AG09319 (cell line): ENCODE measurements at regions not wholly inside any gene's neighbourhood (a gene's known extent, or its start where the extent isn't known, plus 50 kb on each side); places are given as distances from the start of the nearest gene placed in this dataset.

Experiments used
- DNase-seq: peaks from one replicate; pipeline ENCODE4 v3.0.0-alpha.2; 2010; ENCODE audit warnings: low read depth; ENCODE audit errors: extremely low read depth
- CTCF ChIP-seq: IDR thresholded peaks from 2 replicates; pipeline ENCODE4 v1.5.1; 2011; ENCODE audit warnings: low read depth, mild to moderate bottlenecking, inconsistent platforms, low read length, moderate library complexity

GRCh38 chr17:31695456-31696090 lies 163.5 kb downstream of the COPRS start:
- TF ChIP-seq CTCF, result no peak
- DNase-seq, result no peak

- DNase-seq, result no peak
- TF ChIP-seq CTCF, result no peak
These were observed 165.4 kb downstream of the COPRS start for GRCh38 chr17:31693433-31694220.

- TF ChIP-seq CTCF, result no peak
- no peak for DNase-seq
These were observed 166.4 kb downstream of the COPRS start for GRCh38 chr17:31692632-31693031.

DNA sequence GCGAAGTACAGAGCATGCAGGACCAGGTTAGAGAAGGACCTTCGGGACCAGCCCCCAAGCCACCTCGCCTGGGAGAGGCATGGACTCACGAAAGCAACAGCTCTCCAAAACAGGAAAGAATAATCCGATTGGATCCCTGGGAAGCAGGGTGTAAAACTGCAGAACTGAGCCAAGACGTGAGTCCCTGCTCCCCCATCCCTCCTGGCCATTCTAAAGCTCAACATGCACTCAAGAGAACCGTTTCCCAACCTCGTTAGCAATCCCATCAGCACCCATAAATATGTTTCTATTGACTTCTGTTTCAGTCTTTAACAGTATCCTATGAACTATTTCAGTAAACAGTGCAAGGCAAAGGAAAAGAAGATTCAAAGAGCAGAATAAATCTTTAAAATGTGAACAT lies 167.0 kb downstream of the COPRS start:
- no peak for DNase-seq
- TF ChIP-seq CTCF, result no peak

GRCh38 chr17:31691251-31691905 lies 167.7 kb downstream of the COPRS start:
- no peak for DNase-seq
- TF ChIP-seq CTCF, result no peak

DNA sequence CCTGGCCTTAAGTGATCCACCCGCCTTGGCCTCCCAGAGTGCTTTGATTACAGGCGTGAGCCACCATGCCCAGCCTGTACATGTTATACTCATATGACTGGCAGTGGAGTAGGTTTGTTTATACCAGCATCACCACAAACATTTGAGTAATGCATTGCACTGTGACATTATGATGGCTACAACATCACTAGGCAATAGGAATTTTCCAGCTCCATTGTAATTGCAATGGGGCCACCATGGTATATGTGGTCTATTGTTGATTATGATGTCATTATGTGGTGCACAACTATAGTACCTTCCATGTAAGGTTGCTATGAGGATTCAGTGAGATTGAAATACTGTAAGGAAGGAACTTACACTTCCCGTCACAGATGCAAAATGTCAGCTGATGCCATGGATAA lies 168.9 kb downstream of the COPRS start:
- no peak for TF ChIP-seq CTCF
- no peak for DNase-seq

GRCh38 chr17:31688701-31689100 lies 170.3 kb downstream of the COPRS start:
- no peak for DNase-seq
- no peak for TF ChIP-seq CTCF
